Motor neuron (in vitro differentiated cells): ENCODE measurements at regions not wholly inside any gene's neighbourhood (a gene's known extent, or its start where the extent isn't known, plus 50 kb on each side); places are given as distances from the start of the nearest gene placed in this dataset.
"Not testable (repeated sequence)": the region's sequence is repeated elsewhere in the genome, so short reads cannot be mapped to it uniquely, and the experiment has no call there.

Experiments used
- ATAC-seq, 8 experiments: fragments of 200-7000 bp; cut with Tn5 transposase; replicated peaks in 6 of 8; 2 replicates each; pipeline ENCODE4 v1.8.0; 2021; ENCODE audit warnings: mild to moderate bottlenecking in 8 of 8, moderate library complexity in 8 of 8
- H3K27ac ChIP-seq, 2 donors: fragments of 250-450 bp; sonication (Bioruptor Pico); 2 replicates each; pipeline ENCODE4 v1.9.0; 2021; ENCODE audit warnings: antibody characterized with exemption in 2 of 2, mild to moderate bottlenecking in 2 of 2, moderate library complexity in 1 of 2
- H3K4me1 ChIP-seq, 2 donors: fragments of 250-450 bp; sonication (Bioruptor Pico); replicated peaks in 1 of 2; 2 replicates each; pipeline ENCODE4 v1.6.1; 2021; ENCODE audit warnings: antibody characterized with exemption in 2 of 2, mild to moderate bottlenecking in 2 of 2, moderate library complexity in 1 of 2
- H3K4me3 ChIP-seq, 5 donors: fragments of 250-450 bp; sonication (Bioruptor Pico); 2 replicates each; pipeline ENCODE4 v1.9.0; 2021; ENCODE audit warnings: antibody characterized with exemption in 5 of 5, mild to moderate bottlenecking in 5 of 5, moderate library complexity in 4 of 5
- WGBS, 10 experiments: fragments of 450-650 bp; shearing (Covaris generic); methylation state at CpG; one replicate each; pipeline ENCODE4 v1.0.0; 2022; 5-methylcytosine and 5-hydroxymethylcytosine counted together
- in situ Hi-C, 9 experiments: fragments of 400-800 bp; cut with MboI; loops; one replicate each; pipeline ENCODE4 v1.15.0; 2021; ENCODE audit warnings: low sequenced_read_pairs in 9 of 9, low pct_unique_long_range_greater_than_20kb in 2 of 9; ENCODE audit not compliant: unreplicated experiment in 9 of 9

DNA sequence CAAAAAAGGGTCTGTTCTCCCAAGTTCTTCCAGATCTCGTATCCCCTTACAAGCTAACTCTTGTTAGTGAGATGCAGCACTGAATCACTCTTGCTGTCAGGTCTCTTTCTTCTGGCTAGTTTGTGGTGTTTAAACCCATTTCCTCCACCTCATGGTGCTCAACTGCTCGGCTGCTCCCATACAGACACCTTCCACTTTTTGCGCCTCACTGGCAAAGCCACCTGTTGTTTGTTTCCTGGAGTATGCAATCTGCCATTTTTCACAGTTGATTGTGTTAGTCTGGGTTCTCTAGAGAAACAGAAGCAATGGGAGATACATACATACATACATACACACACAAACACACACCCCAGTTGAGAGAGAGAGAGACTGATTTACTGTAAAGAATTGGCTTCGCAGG, 124.4 kb upstream of the SP8 start:
- Histone ChIP-seq H3K4me1 (peaks cover 20 to 28% of the 10 kb centered on the region in 2 donors), H3K27ac (no peak overlapping the region), H3K4me3 (no peak overlapping the region)
- in situ Hi-C loops = no loop called here
- WGBS, 10 experiments = 23 to 100% (median 52%) methylated on average over 1 to 4 of the region's 4 CpGs; no CpG with 5 or more reads in 5 of the 10 experiments
- no peak for ATAC-seq

DNA sequence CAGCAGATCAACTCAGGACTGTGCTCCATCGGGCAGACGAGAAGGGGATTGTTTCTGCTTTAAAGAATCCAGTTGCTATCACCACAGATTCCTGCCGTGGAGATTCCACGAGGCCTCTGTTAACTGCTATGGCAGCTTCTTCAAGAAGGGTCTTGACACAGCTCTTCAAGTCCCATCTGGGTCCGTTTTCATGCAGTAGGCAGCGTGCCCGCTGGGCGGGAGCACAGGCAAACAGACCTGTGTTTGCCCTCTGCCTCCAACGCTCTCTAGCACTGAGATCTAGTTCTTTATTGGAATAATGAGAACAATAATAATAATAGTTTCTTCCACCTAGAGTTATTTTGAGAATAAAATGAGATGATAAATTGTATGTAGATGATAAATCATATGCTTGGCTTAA, 127.2 kb upstream of the SP8 start:
- ATAC-seq = peak in 1 of 8 experiments; percentile 39
- in situ Hi-C loops = no loop called here
- 0 to 100% (median 84%) methylated on average over 1 to 7 of the region's 9 CpGs; no CpG with 5 or more reads in 1 of the 10 experiments for WGBS, 10 experiments
- H3K27ac ChIP-seq = no peak overlapping the region
- no peak overlapping the region for H3K4me3 ChIP-seq
- peaks cover 7 to 10% of the 10 kb centered on the region in 2 donors for H3K4me1 ChIP-seq

DNA sequence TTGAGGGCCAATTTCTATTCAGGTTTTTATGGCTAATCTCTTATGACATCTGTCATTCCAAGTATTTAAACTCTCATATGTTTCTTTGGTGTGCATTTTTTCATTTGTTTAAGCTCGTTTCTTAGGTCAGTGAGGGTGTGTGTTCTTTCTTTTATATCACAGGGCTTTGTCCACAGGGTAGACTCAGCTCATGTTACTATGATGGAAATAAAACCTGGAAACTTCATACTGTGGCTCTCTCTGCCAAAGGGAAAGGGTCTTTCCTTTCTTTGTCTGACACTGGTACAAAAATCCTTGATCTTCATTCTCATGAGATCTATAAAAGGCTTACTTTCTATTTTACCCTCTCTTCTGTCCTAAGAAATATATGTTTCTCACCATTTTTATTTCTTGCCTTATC, 129.6 kb upstream of the SP8 start:
- no peak overlapping the region for H3K27ac ChIP-seq
- ATAC-seq = peak in 2 of 8 experiments; percentile 48 to 82
- H3K4me3 ChIP-seq = no peak overlapping the region
- H3K4me1 ChIP-seq = peaks cover 0 to 3% of the 10 kb centered on the region in 2 donors
- 0 to 47% (median 18%) methylated on average over 1 of the region's 1 CpG; no CpG with 5 or more reads in 3 of the 10 experiments for WGBS, 10 experiments
- in situ Hi-C loops = no loop called here

DNA sequence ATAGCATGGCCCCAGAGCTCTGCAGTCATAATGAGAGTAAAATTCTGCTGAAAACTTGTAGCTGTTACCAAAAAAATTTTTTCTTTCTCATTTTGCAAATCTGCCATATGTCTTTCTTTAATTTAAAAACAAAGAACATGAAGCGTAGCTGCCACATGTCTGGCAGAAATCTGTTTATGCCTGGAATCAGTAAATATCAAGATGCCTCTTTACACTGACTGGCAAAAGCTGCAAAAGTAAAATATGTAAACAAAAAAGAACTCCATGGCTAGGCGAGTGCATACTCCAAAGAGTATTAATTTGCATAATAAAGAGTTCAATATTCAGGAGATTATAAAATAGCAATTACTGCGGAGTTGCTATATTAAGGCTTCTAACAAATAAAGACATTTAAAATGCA, 130.9 kb upstream of the SP8 start:
- peaks cover 0 to 3% of the 10 kb centered on the region in 2 donors for H3K4me1 ChIP-seq
- H3K4me3 ChIP-seq = no peak overlapping the region
- WGBS, 10 experiments = 0 to 100% (median 61%) methylated on average over 2 to 3 of the region's 3 CpGs
- in situ Hi-C loops = no loop called here
- no peak for ATAC-seq
- no peak overlapping the region for H3K27ac ChIP-seq

DNA sequence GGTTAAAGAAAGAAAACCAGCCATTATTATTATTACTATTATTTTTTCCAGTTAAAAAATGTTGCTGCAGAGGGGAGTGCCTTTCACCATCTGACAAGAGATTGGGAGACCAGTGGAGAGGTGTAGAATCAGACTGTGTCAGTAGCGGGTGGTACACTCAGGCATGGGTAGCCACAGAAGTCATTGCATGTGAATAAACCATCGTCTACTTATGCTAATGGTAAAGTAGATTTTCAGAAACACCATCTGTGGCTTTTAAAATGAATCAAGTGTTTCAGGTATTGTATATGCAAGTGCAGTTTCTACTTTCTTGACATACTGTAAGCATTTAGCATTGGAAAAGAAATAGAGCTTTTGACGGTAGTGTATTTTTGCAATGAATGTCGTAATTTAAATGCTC, 131.5 kb upstream of the SP8 start:
- no peak overlapping the region for H3K4me3 ChIP-seq
- ATAC-seq = no peak
- WGBS, 10 experiments = 16 to 100% (median 76%) methylated on average over 2 to 4 of the region's 4 CpGs
- peaks cover 0 to 3% of the 10 kb centered on the region in 2 donors for H3K4me1 ChIP-seq
- no peak overlapping the region for H3K27ac ChIP-seq
- in situ Hi-C loops = no loop called here

DNA sequence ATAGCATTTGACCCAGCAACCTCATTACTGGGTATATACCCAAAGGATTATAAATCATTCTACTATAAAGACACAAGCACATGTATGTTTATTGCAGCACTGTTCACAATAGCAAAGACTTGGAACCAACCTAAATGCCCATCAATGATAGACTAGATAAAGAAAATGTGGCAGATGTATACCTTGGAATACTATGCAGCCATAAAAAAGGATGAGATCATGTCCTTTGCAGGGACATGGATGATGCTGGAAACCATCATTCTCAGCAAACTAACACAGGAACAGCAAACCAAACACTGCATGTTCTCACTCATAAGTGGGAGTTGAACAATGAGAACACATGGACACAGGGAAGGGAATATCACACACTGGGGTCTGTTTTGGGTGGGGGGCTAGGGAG, 140.5 kb upstream of the SP8 start:
- H3K4me1 ChIP-seq, in situ Hi-C loops, ATAC-seq, H3K27ac ChIP-seq, H3K4me3 ChIP-seq: not testable (repeated sequence)

DNA sequence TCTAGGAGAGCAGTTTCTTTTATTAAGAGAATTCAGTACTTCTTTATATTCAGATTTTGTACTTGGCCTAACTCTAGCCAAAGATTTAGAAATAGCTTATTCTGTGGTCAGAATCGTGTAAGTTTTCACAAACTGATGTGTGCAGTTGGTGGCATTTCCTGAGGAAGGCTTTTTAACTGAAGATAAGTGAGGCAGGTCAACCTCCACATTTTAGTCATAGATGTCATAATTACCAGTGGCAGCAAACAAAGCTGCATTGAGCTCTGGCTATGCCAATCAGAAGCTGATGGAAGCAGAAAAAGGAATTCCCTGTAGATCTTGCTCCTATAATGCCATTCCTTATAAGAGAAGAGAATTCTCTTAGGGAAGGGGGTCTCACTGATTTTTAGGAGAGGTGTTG, 141.3 kb upstream of the SP8 start:
- H3K27ac ChIP-seq = no peak overlapping the region
- H3K4me3 ChIP-seq = no peak overlapping the region
- peaks cover 6 to 10% of the 10 kb centered on the region in 2 donors for H3K4me1 ChIP-seq
- ATAC-seq = no peak
- in situ Hi-C loops = no loop called here
- WGBS, 10 experiments = 0 to 100% (median 0%) methylated on average over 1 of the region's 1 CpG; no CpG with 5 or more reads in 3 of the 10 experiments

DNA sequence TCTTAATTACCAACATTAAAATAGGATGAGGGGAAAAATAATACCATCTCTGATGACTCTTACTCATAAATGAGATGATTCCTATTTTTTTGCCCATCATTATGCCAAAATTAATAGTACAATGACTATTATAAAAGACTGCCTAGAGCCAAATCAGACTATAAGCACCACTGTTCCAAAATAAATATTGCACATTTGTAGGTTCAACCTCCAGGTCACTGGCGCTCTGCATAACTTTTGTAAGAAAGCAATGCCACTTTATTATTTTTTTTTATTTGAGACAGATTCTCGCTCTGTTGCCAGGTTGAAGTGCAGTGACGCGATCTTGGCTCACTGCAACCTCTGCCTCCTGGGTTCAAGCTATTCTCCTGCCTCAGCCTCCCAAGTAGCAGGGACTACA, 142.5 kb upstream of the SP8 start:
- WGBS, 10 experiments = 30 to 100% (median 99%) methylated on average over 1 to 4 of the region's 4 CpGs; no CpG with 5 or more reads in 4 of the 10 experiments
- in situ Hi-C loops = no loop called here
- Histone ChIP-seq H3K4me3 (no peak overlapping the region), H3K27ac (no peak overlapping the region), H3K4me1 (peaks cover 10 to 16% of the 10 kb centered on the region in 2 donors)
- ATAC-seq = no peak

DNA sequence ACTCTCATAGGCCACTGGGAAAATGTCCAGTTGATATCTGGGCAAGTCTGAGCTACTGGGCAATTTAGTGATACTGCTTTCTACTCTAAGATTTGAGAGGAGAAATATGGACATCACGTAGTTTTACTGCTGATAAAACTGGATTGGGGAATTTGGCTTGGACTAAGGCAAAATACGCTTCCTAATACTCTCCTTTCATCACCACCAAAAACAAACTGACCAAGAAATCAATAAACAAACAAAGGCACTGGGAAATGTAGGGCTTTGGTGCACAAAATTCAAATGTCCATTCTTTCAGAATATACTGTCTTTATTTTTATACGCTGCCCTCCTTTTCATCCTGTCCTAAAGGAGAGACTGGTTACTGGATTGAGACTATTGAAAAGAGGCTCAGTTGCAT, 145.1 kb upstream of the SP8 start:
- peaks cover 10 to 16% of the 10 kb centered on the region in 2 donors for H3K4me1 ChIP-seq
- in situ Hi-C loops = no loop called here
- WGBS, 10 experiments = 10 to 100% (median 88%) methylated on average over 1 to 3 of the region's 3 CpGs; no CpG with 5 or more reads in 1 of the 10 experiments

DNA sequence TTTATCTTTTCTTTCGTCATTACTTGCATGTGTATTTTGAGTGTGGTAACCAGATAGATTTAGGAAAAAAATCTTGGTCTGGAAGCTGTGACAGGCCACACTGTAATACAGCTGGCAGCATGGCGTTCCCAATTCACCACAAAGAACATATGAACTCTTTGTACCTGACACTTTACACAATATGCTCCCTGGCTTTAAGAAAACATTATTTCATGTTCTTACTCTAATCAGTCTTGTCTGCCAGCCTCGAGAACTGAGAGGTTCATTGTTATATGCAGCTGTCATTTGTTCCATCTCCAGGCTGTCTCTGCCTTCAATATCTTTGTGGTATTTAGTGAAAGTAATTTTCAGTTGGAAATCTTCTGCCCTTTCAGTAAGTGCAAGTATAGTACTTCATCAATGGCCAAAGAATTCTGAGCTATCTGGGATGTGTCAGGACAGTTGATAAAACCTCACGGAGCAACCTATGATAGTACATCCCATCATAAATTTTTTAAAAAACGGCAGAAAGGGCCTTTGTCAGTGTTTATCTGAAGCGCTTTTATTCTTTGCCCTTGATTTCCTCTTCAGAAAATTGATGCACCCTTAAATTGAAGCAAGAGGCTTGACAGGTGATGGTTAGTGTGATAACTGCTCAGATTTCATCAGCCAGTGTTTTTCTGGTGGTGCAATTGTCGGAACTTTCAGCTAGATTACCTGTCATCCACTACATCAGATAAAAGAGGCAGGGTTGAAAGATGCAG, 146.3 kb upstream of the SP8 start:
- peak in 5 of 8 experiments; percentile 24 to 54 (median 49) for ATAC-seq
- WGBS, 10 experiments = 5 to 92% (median 54%) methylated on average over 1 to 7 of the region's 7 CpGs
- in situ Hi-C loops = no loop called here
- no peak overlapping the region for H3K4me3 ChIP-seq
- H3K27ac ChIP-seq = no peak overlapping the region
- H3K4me1 ChIP-seq = peaks cover 10 to 17% of the 10 kb centered on the region in 2 donors

More for the DNA sequence above, 145.1 kb upstream of the SP8 start:
- Histone ChIP-seq H3K27ac (no peak overlapping the region), H3K4me3 (no peak overlapping the region)
- no peak for ATAC-seq

DNA sequence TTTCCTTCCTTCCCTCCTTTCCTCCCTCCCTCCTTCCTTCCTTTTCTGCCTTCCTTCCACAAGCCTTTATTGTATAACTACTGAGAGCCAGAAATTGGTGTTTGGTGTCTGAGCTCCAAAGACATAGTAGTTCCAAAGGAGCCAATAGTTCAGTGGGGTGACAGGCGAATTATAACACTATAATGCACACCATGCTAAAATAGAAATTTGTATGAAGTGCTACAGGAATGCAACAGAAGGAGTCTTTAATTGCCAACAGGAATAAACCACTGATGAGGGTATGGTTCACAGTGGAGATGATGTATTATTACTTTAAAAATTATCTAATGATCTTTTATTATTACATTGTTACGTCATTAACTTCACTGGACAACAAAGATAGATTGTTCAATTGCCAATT, 158.8 kb upstream of the SP8 start:
- in situ Hi-C loops = no loop called here
- ATAC-seq = no peak
- Histone ChIP-seq H3K27ac (no peak overlapping the region), H3K4me1 (no peaks in the 10 kb centered on the region), H3K4me3 (no peak overlapping the region)
- 0 to 50% (median 0%) methylated on average over 1 to 2 of the region's 2 CpGs; no CpG with 5 or more reads in 2 of the 10 experiments for WGBS, 10 experiments

DNA sequence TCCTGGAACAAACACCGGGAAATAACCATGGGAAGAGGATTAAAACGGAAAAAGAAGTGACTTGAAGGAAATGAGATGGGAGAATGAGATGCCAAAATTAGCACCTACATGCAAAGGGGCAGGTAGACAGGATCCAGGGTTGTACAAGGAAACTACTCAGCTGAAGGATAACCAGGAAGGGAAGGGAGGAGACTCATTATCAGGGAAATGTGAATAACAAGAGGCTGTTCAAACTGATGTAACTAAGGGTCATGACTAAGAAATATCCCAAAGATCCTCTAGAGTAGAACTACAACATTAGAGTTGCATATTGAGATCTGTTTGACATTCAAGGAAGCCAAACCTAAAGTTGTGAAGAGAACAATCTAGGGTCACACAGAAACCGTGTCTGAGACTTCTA, 166.2 kb upstream of the SP8 start:
- peak in 4 of 8 experiments; percentile 38 to 68 (median 52) for ATAC-seq
- peak overlapping the region in 1 of 2 donors; percentile 75 for H3K27ac ChIP-seq
- H3K4me3 ChIP-seq = no peak overlapping the region
- peaks cover 11 to 27% of the 10 kb centered on the region in 2 donors for H3K4me1 ChIP-seq
- in situ Hi-C loops = loop anchor here in 2 of 9 experiments (25.0 kb wide), 1 partner anchor 166 kb away; the partner anchor contains the start of gene SP8 (in 2 of the 2)
- WGBS, 10 experiments = 0 to 94% (median 21%) methylated on average over 1 to 3 of the region's 3 CpGs

DNA sequence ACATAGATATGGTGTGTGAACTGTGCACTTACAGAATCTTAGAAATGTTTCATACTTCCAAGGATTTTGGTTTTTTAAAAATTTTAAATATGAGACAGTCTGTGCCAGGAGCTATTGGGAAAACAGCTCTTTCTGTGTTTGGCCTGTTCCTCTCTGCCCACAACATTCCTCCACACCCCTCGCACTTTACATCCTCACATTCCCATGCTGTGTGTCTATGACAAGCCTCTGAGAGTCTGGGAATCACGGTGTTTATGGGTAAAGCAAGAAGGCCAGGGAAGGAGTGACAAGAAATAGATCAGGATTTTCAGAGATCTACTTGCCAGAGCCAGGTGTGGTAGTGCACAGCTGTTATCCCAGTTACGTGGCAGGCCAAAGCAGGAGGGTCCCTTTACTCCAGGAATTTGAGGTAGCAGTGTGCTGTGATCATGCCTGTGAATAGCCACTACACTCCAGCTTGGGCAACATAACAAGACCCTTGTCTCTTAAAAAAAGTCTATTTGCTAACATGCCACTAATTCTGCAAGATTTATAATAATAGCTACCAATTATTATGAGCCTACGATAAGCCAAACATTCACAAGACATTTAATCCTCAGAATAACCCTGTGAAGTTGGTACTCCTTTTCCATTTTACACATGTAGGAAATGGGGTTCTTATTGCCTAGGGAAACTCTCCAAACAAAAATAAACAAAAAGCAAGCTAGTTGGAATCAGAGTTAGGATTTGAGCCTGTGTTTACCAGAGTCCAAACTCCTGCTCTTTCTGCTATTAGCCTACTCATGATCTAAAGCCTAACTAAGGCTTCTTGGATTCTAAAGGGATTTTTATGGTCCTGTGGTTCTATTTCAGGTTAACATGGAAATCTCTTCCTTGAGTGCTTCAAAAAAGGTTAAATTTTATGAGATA, 168.3 kb upstream of the SP8 start:
- ATAC-seq = no peak
- in situ Hi-C loops = loop anchor here in 2 of 9 experiments (25.0 kb wide), 1 partner anchor 168 kb away; the partner anchor contains the start of gene SP8 (in 2 of the 2)
- peaks cover 17 to 39% of the 10 kb centered on the region in 2 donors for H3K4me1 ChIP-seq
- no peak overlapping the region for H3K4me3 ChIP-seq
- 5 to 86% (median 66%) methylated on average over 1 to 3 of the region's 4 CpGs for WGBS, 10 experiments
- H3K27ac ChIP-seq = no peak overlapping the region
